Activated naive CD8-positive, alpha-beta T cell treated with anti-CD3 and anti-CD28 coated beads, Interleukin-2, amount 50 U/mL, for 24 hours (primary cell): ENCODE measurements at regions not wholly inside any gene's neighbourhood (a gene's known extent, or its start where the extent isn't known, plus 50 kb on each side); places are given as distances from the start of the nearest gene placed in this dataset.
"Not testable (repeated sequence)": the region's sequence is repeated elsewhere in the genome, so short reads cannot be mapped to it uniquely, and the experiment has no call there.

Source experiments
- ATAC-seq: fragments of 150-1000 bp; cut with Tn5 transposase; one replicate; pipeline ENCODE4 v1.10.0; 2021
- DNase-seq: peaks from one replicate; pipeline ENCODE4 v3.0.0; 2021
- H3K27ac Mint-ChIP-seq: one replicate; pipeline ENCODE4 v1.8.0; 2021; ENCODE audit warnings: mild to moderate bottlenecking, mixed read lengths
- H3K27me3 Mint-ChIP-seq: one replicate; pipeline ENCODE4 v1.8.0; 2021; ENCODE audit warnings: mixed read lengths
- H3K36me3 Mint-ChIP-seq: one replicate; pipeline ENCODE4 v1.8.0; 2021; ENCODE audit warnings: low read depth, mixed read lengths
- H3K4me1 Mint-ChIP-seq: one replicate; pipeline ENCODE4 v1.8.0; 2021; ENCODE audit warnings: mixed read lengths
- H3K4me3 Mint-ChIP-seq: one replicate; pipeline ENCODE4 v1.8.0; 2021; ENCODE audit warnings: mild to moderate bottlenecking, moderate library complexity, mixed read lengths
- H3K9me3 Mint-ChIP-seq: one replicate; pipeline ENCODE4 v1.8.0; 2021; ENCODE audit warnings: mixed read lengths

DNA sequence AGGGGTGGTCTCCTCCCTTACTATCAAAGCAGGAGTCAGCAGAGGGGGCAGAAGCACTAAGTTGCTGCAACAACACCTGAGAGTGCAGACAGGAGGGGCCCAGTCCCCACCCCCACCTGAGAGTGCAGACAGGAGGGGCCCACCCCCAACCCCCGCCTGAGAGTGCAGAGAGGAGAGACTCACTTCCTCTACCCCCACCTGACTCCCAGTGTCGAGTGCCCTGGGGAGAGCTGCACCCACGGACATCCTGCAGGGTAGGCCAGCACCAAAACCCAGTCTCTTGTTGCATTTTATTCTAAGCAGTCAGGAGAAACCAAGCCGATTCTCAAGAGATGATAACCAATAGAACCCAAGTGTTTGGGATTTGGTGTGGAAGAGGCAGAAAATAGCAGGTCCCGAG, 78.4 kb downstream of the NAPG start:
- ATAC-seq (no peak), DNase-seq (no peak)
- Mint-ChIP-seq H3K36me3 (peaks cover 2% of the 10 kb centered on the region), H3K27me3 (peaks cover 2% of the 10 kb centered on the region), H3K27ac (no peak overlapping the region), H3K4me3 (no peak overlapping the region), H3K4me1 (no peaks in the 10 kb centered on the region), H3K9me3 (peaks cover 9% of the 10 kb centered on the region)

- H3K27ac Mint-ChIP-seq, H3K36me3 Mint-ChIP-seq, DNase-seq, H3K27me3 Mint-ChIP-seq, H3K4me1 Mint-ChIP-seq, H3K9me3 Mint-ChIP-seq, H3K4me3 Mint-ChIP-seq: not testable (repeated sequence)
- ATAC-seq: peak; percentile 28
Measured at GRCh38 chr18:10606881-10607280, 81.1 kb downstream of the NAPG start.

DNA sequence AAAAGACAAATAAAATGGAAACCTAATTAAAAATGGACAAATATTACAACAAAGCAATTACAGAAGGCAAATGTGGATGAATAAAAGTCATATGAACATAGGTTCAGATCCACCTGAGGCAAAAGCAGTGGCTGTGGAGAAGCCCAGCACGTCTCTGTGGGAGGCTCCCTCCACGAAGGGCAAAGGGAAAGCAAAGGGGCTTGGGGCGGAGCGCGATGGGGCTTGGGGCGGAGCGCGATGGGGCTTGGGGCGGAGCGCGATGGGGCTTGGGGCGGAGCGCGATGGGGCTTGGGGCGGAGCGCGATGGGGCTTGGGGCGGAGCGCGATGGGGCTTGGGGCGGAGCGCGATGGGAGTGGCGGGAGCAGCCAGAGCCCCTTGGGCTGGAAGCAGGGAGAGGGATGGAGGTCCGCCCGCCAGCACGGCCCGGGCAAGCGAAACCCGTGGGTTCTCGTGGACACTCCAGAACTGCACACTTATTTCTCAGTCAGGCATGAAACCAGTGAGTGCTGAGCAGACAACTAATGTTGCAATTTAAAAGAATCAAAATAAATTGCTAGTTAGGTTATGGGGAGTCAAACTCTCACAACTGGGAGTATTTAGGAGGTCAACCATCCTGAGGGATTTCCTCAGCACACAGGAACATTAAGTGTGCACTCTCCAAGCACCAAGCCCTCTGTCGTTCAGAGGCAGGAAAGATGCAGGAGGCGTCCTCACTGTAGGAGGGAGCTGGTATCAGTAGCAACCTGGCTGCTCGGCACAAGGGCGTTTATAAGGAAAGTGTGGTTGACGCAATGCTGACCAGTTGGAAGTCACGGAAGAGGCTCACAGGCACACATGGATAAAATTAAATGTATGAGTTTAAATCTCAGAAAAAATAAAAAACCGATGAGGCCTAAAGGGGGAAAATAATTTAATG, 81.8 kb downstream of the NAPG start:
- not testable (repeated sequence) for H3K36me3 Mint-ChIP-seq, H3K27me3 Mint-ChIP-seq, H3K9me3 Mint-ChIP-seq, H3K4me3 Mint-ChIP-seq, DNase-seq, H3K27ac Mint-ChIP-seq, H3K4me1 Mint-ChIP-seq, ATAC-seq

- not testable (repeated sequence) for H3K4me1 Mint-ChIP-seq, H3K9me3 Mint-ChIP-seq
- peak; percentile 36 for ATAC-seq
Measured at GRCh38 chr18:10608450-10608849, 82.6 kb downstream of the NAPG start.

GRCh38 chr18:10609046-10609445, 83.2 kb downstream of the NAPG start:
- H3K27me3 Mint-ChIP-seq, H3K36me3 Mint-ChIP-seq, H3K4me3 Mint-ChIP-seq, ATAC-seq, H3K4me1 Mint-ChIP-seq, DNase-seq, H3K9me3 Mint-ChIP-seq, H3K27ac Mint-ChIP-seq: not testable (repeated sequence)

More at GRCh38 chr18:10608450-10608849, 82.6 kb downstream of the NAPG start:
- H3K4me3 Mint-ChIP-seq, H3K36me3 Mint-ChIP-seq, H3K27ac Mint-ChIP-seq, H3K27me3 Mint-ChIP-seq, DNase-seq: not testable (repeated sequence)

GRCh38 chr18:10613226-10613625, 87.4 kb downstream of the NAPG start:
- not testable (repeated sequence) for H3K4me3 Mint-ChIP-seq, H3K36me3 Mint-ChIP-seq, H3K27me3 Mint-ChIP-seq, H3K27ac Mint-ChIP-seq, H3K4me1 Mint-ChIP-seq, H3K9me3 Mint-ChIP-seq, DNase-seq, ATAC-seq

DNA sequence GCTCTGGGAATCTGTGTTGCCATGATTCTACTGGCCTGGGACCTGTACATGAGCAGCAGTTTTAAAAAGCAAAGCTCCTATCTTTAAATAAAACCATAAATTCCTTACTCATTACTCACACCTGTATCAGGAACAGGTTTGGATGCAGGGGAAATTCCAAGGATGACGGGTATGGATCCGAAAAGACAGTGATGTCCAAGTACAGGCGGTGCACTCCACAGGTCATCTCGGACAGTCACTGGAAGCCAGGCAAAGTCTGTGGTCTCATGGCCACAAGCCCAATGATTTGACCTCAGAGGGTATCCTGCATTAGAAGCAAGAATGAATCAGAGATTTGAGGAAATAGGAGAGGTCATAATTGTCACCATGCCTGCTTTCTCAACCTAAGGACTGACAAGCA, 90.9 kb downstream of the NAPG start:
- H3K4me1 Mint-ChIP-seq, H3K27me3 Mint-ChIP-seq, H3K9me3 Mint-ChIP-seq, H3K27ac Mint-ChIP-seq, H3K36me3 Mint-ChIP-seq, DNase-seq, ATAC-seq, H3K4me3 Mint-ChIP-seq: not testable (repeated sequence)

- H3K4me3 Mint-ChIP-seq, H3K36me3 Mint-ChIP-seq, H3K27me3 Mint-ChIP-seq, H3K9me3 Mint-ChIP-seq, H3K27ac Mint-ChIP-seq, ATAC-seq, H3K4me1 Mint-ChIP-seq, DNase-seq: not testable (repeated sequence)
Measured at GRCh38 chr18:10618797-10619196, 93.0 kb downstream of the NAPG start.

DNA sequence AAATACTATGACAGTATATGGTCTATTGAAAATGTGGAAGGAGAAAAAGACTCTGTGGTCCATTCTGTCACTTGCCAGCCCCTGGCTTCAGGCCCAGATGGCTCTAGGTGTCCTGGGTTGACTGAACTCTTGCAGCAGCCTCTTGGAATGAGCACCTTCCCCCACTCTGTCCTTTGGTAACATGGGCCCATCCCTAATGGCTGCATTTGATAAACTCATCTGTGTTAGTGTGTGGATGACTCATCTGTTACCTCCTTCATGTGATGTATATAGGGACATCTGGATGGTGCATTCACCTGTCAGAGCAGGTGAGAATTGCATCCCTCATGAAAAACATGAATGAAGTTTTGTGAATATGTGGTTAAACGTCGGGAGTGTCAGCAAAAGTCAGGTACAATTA, 93.5 kb downstream of the NAPG start:
- H3K4me1 Mint-ChIP-seq, H3K36me3 Mint-ChIP-seq, ATAC-seq, H3K9me3 Mint-ChIP-seq, H3K4me3 Mint-ChIP-seq, H3K27ac Mint-ChIP-seq, DNase-seq, H3K27me3 Mint-ChIP-seq: not testable (repeated sequence)

- H3K4me3 Mint-ChIP-seq, H3K4me1 Mint-ChIP-seq, H3K27ac Mint-ChIP-seq, H3K9me3 Mint-ChIP-seq, DNase-seq, H3K27me3 Mint-ChIP-seq, H3K36me3 Mint-ChIP-seq, ATAC-seq: not testable (repeated sequence)
Measured at GRCh38 chr18:10619833-10620232, 94.0 kb downstream of the NAPG start.
